ENCODE measurements at regions not wholly inside any gene's neighbourhood (a gene's known extent, or its start where the extent isn't known, plus 50 kb on each side); places are given as distances from the start of the nearest gene placed in this dataset.
"Not testable (repeated sequence)": the region's sequence is repeated elsewhere in the genome, so short reads cannot be mapped to it uniquely, and the experiment has no call there.

DNA sequence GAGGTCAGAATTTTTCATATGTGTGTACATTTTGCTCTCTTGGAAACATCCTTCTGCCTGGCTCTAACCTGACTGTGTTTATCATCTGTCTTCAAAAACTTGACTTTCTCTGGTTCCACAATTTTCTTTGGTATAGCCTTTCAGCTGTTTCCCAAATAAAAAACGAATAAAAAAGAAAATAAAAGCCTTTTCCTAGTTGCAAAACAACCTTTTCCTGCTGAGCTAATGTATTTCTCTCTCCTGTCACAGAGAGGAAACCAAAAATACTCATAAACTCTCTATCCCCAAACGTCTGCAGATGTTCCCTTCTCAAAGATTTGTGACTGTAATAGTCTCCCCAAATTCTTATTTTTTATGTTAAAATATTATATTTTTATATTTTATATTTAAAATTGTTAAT is 505.3 kb upstream of the SLC39A10 start:
- DNase-seq (ENCODE audit: low spot score), result no peak

GRCh38 chr2:195150819-195151218 is 506.2 kb upstream of the SLC39A10 start:
- no peak for DNase-seq (ENCODE audit: low spot score)

DNA sequence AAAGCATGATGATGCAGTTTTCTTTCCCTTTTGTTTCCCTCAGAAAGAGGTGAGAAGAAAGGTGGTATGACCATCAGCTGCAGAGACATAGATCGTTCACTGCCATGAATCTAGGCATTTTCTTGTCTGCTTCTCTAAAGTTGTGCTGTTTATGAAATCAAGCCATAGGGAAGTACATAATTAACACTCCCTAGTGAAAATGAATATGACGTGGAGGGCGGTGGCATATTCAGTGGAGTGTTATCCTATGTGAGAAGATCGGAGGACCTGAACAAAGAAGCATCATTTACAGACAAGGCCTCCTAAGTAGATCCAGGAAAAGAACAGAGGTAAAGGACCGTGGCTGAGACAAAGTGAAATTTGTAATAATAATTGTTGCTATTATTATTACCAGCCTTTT is 509.0 kb upstream of the SLC39A10 start:
- no peak for DNase-seq (ENCODE audit: low spot score)

- no peak for DNase-seq (ENCODE audit: low spot score)
Measured at GRCh38 chr2:195146761-195147541, 510.1 kb upstream of the SLC39A10 start.

DNA sequence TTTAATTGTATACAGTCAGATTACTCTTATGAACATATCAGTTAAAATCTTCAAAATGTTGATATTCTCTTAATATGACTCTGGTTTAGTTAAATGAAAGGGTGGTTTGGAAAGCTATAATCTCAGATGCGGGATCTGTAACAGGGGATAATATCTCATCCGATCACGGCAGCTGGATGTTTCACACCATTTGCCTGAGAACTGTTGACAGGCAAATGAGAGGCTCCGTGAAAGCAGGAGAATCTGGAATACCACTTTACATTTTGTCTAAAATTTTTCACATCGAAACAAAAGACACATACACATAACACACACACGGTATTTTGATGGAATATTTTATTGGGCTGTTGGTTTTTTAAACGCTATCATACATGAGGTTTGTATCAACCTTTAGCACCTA is 518.6 kb upstream of the SLC39A10 start:
- DNase-seq (ENCODE audit: low spot score), result no peak

DNA sequence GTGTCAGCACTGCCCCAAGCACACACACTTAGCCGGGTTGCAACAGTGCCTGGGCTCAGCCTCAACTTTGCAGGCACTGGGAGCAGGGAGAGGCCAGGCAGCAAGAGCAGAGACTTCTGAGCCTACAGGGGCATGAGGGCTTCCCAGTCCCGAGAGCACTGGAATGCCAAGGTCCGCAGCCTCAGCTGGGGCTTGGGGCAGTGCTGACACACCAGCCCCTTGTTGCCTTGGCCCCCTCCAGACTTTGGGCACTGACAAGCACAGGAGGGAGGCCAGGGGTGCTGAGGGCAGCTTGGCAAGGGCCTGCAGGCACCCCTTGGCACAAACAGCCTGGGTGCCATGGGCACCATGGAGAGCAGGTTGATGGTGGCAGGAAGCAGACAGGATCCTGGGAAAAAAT is 531.1 kb upstream of the SLC39A10 start:
- not testable (repeated sequence) for DNase-seq (ENCODE audit: low spot score)

DNA sequence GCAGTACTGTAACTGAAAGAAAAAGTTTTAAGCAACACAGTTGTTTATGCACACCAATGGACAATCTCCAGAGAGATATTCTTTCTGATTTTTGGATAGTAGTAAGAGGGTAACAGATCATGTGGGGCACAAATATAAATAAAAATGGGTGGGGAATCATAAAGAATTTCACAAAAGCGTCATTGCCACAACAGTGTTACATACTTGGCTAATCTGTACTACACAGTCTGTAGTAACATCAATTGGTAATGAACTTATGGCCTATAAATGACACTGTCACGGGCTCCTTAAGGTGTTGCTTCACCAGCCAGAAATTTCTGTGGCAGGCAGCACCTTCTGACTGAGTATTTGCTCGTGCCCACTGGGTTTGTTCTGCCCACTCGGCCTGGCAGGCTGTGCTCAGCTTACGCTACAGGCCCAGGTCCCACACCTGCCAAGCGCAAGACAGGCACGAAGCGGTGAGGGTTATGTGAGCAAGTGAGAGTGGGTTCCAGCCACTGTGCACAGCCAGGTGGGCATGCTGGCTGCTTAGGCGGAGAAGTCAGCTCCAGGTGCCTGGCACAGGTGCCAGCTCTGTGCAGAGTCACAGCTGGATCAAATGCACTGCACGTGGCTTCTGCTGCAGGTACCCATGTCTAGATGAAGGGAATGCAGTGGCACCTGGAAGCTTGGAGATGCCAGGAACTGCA is 532.5 kb upstream of the SLC39A10 start:
- DNase-seq (ENCODE audit: low spot score), result no peak

DNA sequence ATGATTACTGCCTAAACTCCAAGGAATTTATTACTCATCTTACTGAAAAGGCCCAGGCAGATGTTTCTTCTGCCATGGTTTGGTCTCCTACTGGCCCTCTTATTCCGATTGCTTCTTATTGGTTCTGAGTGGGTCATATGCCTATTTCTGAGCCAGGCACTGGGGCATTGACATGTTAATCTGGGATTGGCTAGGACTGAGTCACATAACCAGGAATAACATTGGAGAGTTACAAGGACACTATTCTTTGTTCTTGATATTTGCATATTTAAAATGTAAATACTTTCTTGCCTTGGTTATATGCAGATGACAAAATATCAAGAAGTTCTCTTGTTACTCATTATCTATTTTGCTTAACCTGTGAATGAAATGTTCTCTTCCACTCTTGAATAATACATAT is 534.4 kb upstream of the SLC39A10 start:
- no peak for DNase-seq (ENCODE audit: low spot score)

GRCh38 chr2:195121341-195121740 is 535.7 kb upstream of the SLC39A10 start:
- DNase-seq (ENCODE audit: low spot score), result no peak

DNA sequence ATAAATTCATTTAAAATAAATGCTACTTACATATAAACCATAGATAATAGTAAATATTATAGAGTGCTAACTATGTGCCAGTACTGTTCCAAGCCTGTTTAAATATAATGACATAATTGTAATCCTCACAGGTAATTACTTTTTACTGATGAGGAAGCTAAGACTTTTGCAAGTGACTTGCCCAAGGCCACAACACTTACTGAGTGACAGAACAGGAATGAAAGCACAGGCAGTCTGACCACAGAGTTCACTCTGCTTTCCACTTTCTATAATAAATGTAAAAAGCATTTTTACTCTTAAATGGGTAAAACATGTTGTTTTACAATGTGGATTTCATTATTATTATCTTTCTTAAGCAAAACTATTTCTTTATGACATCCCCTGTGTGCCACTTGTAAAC is 537.8 kb upstream of the SLC39A10 start:
- no peak for DNase-seq (ENCODE audit: low spot score)

DNA sequence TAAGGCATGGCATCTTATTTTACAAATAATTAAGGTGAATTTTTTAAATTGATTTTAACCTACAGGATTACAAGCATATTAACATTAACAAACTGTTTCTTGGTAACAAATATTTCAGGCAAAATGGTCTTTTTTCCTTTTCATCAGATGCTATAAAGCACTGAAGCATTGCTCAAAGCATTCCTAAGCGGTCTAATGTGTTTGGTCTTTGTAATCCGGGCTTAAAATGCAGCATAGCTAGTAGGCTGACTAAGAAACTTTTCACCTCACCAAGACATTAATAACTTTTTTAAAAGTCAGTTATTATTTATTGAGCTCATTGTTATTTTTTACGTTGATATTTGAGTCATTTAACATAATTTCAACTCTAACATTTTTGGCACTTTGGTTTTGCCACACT is 538.8 kb upstream of the SLC39A10 start:
- no peak for DNase-seq (ENCODE audit: low spot score)

GRCh38 chr2:195117011-195117410 is 540.0 kb upstream of the SLC39A10 start:
- DNase-seq (ENCODE audit: low spot score), result no peak

- no peak for DNase-seq (ENCODE audit: low spot score)
Measured at GRCh38 chr2:195115738-195116137, 541.3 kb upstream of the SLC39A10 start.

DNA sequence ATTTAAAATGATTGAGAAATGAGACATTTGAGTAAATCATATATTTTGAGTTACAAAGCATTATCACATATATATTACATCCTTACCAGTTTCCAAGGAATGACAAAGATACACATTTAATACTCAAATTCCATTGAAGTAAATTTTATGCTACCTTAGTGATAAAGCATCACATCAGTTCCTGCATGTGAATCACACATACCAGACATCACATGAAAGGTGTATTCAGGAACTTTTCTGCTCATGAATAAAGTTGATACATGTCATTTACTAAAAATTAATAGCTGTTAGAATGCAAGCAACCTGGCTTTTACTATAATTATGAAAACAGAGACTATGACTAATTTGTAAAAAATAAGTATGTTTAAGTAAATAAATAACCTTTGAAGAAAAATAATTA is 548.8 kb upstream of the SLC39A10 start:
- DNase-seq (ENCODE audit: low spot score), result no peak

DNA sequence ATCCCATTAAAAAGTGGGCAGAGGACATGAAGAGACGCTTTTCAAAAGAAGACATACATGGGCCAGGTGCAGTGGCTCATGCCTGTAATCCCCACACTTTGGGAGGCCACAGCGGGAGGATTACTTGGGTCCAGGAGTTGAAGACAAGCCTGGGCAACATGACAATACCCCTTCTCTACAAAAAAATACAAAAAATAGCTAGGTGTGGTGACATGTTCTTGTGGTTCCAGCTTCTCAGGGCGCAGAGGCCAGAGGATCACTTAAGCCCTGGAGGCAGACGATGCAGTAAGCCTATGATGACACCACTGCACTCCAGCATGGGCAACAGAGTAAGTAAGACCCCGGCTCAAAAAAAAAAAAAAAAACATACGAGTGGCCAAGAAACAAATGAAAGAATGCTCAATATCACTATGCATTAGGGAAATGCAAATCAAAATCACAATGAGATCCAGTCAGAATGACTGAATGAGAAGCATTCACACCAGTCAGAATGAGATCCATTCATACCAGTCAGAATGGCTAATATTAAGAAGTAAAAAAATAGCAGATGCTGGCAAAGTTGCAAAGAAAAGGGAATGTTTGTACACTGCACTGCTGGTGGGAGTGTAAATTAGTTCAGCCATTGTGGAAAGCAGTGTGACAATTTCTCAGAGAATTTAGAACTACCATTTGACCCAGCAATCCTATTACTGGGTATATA is 550.2 kb upstream of the SLC39A10 start:
- DNase-seq (ENCODE audit: low spot score), result no peak

GRCh38 chr2:195105581-195105980 is 551.4 kb upstream of the SLC39A10 start:
- DNase-seq (ENCODE audit: low spot score), result no peak

DNA sequence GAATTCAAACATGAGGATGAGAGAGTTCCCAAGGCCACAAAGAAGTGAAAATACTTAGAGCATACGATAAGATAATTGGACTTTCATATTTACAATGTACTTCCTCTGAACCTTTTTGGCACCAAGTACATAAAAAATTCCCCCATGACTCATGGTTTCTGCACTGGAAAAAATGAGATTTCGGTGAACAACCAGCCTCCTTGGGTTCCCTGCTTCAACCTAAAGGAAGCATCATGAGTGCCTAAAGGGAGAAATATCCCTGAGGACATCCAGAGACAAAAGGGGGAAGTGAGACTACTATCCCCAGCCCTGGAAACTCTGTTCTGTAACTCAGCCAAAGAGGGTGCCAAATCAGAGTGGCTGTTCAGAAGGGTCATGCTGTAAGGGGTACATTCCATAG is 562.7 kb upstream of the SLC39A10 start:
- DNase-seq (ENCODE audit: low spot score), result no peak

DNA sequence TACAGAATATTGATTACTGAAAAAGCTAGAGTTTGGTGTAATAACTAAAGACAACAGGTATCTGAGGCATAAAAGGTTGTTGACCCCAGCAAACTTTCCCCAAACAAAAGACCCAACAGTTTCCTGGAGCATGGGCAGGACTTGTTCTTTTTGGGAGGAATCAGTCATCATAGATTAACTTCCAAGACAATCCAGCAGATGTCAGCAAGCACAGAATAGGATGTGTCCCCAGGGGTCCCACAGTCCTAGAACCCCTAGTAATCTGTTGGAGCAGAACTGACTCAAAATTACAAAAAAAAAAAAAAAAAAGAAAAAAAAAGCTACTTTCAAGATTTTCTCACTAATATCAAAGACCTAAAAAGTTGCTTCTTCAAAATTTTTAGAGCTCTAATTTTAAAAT is 564.7 kb upstream of the SLC39A10 start:
- DNase-seq (ENCODE audit: low spot score), result no peak

- not testable (repeated sequence) for DNase-seq (ENCODE audit: low spot score)
Measured at GRCh38 chr2:195072806-195073205, 584.2 kb upstream of the SLC39A10 start.

- DNase-seq (ENCODE audit: low spot score), result no peak
Measured at GRCh38 chr2:195057001-195057400, 600.0 kb upstream of the SLC39A10 start.

GRCh38 chr2:195055996-195056395 is 601.0 kb upstream of the SLC39A10 start:
- DNase-seq (ENCODE audit: low spot score), result no peak

DNA sequence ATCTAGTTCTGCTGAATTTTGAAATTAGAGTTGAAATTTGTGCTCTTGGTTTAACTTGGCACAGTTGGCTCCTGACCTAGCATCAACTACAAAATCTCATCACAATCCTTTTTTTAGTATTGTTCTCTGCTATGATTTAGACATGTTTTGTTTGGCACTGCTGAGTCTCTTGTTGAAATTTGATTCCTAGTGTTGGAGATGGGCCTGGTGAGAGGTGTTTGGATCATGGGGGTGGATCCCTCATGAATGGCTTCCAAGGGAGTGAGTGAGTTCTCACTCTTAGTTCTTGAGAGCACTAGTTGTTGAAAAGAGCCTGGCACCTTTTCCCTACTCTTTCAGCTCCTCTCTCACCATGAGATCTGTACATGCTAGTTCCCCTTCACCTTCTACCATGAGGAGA is 605.6 kb upstream of the SLC39A10 start:
- DNase-seq (ENCODE audit: low spot score), result no peak

DNA sequence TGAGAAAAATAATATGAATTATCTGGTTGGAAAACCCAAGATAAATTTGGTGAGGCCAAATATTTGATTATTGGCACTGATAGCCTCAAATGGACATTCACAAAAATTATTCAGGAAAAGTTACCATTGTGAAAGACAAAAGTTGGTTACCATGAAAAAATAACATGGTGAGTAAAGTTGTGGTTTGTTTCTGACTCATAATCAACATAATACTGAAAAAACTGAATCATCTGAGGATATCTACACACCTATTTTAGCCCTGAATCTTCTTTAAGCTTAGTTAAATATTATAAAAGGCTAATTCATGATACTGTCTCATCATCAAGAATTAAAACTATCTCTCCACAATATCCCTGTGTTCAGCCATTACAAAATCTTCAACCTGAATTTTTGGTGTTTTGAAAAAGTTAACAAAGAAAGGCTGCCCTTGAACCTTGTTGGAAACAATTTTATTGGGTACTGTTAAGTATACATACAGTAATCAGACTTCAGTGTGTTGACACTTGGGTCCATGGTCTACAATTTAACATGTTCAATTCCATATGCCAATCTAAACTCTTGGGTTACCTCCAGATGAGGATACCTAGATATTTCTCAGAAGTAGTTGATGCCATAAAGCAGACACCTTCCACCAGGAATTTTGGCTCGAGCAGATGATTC is 607.5 kb upstream of the SLC39A10 start:
- no peak for DNase-seq (ENCODE audit: low spot score)

Data from SW480 (cell line).